Natural killer cell treated with Interleukin-12 subunit alpha and Interleukin-12 subunit beta and Interleukin-15 and Interleukin-18, amount 100 ng/mL, for 72 hours (primary cell): ENCODE measurements at regions not wholly inside any gene's neighbourhood (a gene's known extent, or its start where the extent isn't known, plus 50 kb on each side); places are given as distances from the start of the nearest gene placed in this dataset.
"Not testable (repeated sequence)": the region's sequence is repeated elsewhere in the genome, so short reads cannot be mapped to it uniquely, and the experiment has no call there.

Experiments
- ATAC-seq, 2 donors: fragments of 150-1000 bp; cut with Tn5 transposase in 1 of 2; sonication (Bioruptor Pico), chemical (Tn5 transposase) in 1 of 2; 2 replicates each; pipeline ENCODE4 v1.10.0; 2021
- DNase-seq: peaks from one replicate; pipeline ENCODE4 v3.0.0; 2022; ENCODE audit warnings: low spot score
- H3K27ac Mint-ChIP-seq, 2 donors: 1 replicate in 1 of 2; 2 replicates in 1 of 2; pipeline ENCODE4 v1.8.0; 2022; ENCODE audit warnings: mixed read lengths in 2 of 2, mild to moderate bottlenecking in 1 of 2, moderate library complexity in 1 of 2
- H3K27me3 Mint-ChIP-seq, 2 donors: 1 replicate in 1 of 2; 2 replicates in 1 of 2; pipeline ENCODE4 v1.8.0; 2022; ENCODE audit warnings: mixed read lengths in 2 of 2
- H3K36me3 Mint-ChIP-seq: one replicate; pipeline ENCODE4 v1.8.0; 2022; ENCODE audit warnings: mixed read lengths
- H3K4me1 Mint-ChIP-seq, 2 donors: 1 replicate in 1 of 2; 2 replicates in 1 of 2; pipeline ENCODE4 v1.8.0; 2022; ENCODE audit warnings: low read depth in 2 of 2, mixed read lengths in 2 of 2, mild to moderate bottlenecking in 1 of 2
- H3K4me3 Mint-ChIP-seq: one replicate; pipeline ENCODE4 v1.8.0; 2022; ENCODE audit warnings: mixed read lengths
- H3K9me3 Mint-ChIP-seq: 2 replicates; pipeline ENCODE4 v1.8.0; 2022; ENCODE audit warnings: mixed read lengths

DNA sequence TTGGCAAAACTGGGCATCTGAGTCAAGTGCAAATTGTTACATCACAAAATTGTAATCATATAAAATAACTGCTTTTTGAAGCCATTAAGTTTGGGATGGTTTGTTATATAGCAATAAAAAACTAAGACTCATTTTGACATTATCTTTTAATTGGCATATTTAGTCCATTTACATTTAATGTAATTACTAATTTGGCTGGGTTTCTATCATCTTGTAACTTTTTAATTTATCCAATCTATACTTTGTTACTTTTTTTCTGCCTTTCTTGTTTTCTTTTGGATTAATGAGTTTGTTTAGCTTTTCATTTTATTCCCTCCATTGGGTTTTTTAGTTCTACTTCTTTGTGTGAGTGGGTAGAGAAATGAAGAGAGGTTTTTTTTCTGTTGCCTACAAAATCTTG, 76.3 kb downstream of the DRAM2 start:
- DNase-seq: no peak

DNA sequence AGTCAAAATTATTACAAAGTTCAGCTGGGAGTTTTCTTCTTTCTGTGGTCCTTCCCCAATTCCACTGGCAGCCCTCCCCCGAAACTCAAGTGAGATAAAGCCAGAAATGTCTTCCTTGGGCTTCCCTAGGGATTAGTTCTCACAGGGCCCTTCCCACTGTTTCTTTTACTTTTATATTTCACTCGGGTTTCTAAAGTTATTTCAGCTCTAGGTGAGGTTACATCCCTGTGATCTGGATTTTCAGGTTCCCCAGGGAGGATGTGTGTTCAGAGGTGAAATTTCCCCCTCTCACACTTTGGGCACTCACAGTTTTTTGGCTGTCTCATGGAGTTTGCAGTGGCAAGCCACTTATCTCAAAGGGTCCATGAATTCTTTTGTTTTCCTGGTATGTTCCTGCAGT, 77.3 kb downstream of the DRAM2 start:
- Mint-ChIP-seq H3K9me3 (peaks cover 15% of the 10 kb centered on the region), H3K36me3 (peaks cover 31% of the 10 kb centered on the region), H3K27ac (no peak overlapping the region), H3K27me3 (peaks cover 19 to 28% of the 10 kb centered on the region in 2 donors), H3K4me3 (no peak overlapping the region), H3K4me1 (no peaks in the 10 kb centered on the region)
- DNase-seq: no peak
- ATAC-seq: no peak

More for the DNA sequence above, 76.3 kb downstream of the DRAM2 start:
- H3K9me3 Mint-ChIP-seq: peaks cover 15% of the 10 kb centered on the region
- no peak for ATAC-seq
- peaks cover 19 to 28% of the 10 kb centered on the region in 2 donors for H3K27me3 Mint-ChIP-seq
- H3K4me1 Mint-ChIP-seq: no peaks in the 10 kb centered on the region
- H3K27ac Mint-ChIP-seq: no peak overlapping the region
- H3K36me3 Mint-ChIP-seq: peaks cover 31% of the 10 kb centered on the region
- H3K4me3 Mint-ChIP-seq: no peak overlapping the region

DNA sequence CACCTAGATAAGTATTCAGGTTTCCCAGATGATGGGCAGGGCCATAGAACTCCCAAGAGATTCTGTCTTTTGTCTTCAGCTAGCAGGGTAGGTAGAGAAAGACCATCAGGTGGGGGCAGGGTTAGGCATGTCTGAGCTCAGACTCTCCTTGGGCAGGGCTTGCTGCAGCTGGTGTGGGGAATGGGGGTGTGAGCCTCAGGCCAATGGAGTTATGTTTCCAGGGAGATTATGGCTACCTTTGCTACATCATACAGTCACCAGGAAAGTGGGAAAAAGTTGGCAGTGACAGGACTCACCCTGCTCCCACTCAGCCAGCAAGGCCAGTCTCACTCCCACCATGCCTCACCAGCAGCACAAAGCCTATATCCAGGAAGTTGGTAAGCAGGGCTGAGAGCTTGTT, 77.8 kb downstream of the DRAM2 start:
- H3K4me3 Mint-ChIP-seq: no peak overlapping the region
- ATAC-seq: no peak
- no peaks in the 10 kb centered on the region for H3K4me1 Mint-ChIP-seq
- DNase-seq: no peak
- peaks cover 15% of the 10 kb centered on the region for H3K9me3 Mint-ChIP-seq
- H3K27me3 Mint-ChIP-seq: peaks cover 19 to 31% of the 10 kb centered on the region in 2 donors
- no peak overlapping the region for H3K27ac Mint-ChIP-seq
- H3K36me3 Mint-ChIP-seq: peaks cover 31% of the 10 kb centered on the region

DNA sequence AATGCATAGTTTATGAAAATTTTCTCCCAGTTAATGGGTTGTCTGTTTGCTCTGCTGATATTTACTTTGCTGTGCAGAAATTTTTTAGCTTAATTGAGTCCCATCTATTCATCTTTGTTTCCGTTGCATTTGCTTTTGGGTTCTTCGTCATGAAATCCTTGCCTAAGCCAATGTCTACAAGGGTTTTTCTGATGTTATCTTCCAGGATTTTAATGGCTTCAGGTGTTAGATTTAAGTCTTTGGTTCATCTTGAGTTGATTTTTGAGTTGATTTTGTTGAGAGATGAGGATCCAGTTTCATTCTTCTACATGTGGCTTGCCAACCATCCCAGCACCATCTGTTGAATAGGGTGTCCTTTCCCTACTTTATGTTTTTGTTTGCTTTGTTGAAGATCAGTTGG, 85.2 kb downstream of the DRAM2 start:
- Mint-ChIP-seq H3K36me3 (peaks cover 17% of the 10 kb centered on the region), H3K9me3 (no peaks in the 10 kb centered on the region), H3K27ac (no peak overlapping the region), H3K4me1 (no peaks in the 10 kb centered on the region), H3K4me3 (no peak overlapping the region), H3K27me3 (peaks cover 43 to 50% of the 10 kb centered on the region in 2 donors)
- DNase-seq: no peak
- no peak for ATAC-seq

DNA sequence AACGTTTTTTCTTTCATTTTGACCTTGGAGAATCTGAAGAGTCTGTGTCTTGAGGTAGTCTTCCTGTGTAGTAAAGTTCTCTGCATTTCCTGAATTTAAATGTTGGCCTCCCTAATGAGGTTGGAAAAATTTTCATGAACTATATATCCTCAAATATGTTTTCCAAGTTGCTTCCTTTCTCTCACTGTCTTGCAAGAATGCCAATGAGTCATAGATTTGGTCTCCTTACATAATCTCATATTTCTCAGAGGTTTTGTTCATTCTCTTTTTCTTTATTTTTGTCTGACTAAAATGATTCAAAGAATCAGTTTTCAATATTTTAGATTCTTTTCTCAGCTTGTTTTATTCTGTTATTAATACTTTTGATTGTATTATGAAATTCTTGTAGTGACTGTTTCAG, 87.6 kb downstream of the DRAM2 start:
- H3K27me3 Mint-ChIP-seq: peaks cover 54 to 60% of the 10 kb centered on the region in 2 donors
- no peak overlapping the region for H3K4me3 Mint-ChIP-seq
- peaks cover 21% of the 10 kb centered on the region for H3K36me3 Mint-ChIP-seq
- no peak for DNase-seq
- no peaks in the 10 kb centered on the region for H3K4me1 Mint-ChIP-seq
- no peak for ATAC-seq
- H3K9me3 Mint-ChIP-seq: peaks cover 11% of the 10 kb centered on the region
- no peak overlapping the region for H3K27ac Mint-ChIP-seq

DNA sequence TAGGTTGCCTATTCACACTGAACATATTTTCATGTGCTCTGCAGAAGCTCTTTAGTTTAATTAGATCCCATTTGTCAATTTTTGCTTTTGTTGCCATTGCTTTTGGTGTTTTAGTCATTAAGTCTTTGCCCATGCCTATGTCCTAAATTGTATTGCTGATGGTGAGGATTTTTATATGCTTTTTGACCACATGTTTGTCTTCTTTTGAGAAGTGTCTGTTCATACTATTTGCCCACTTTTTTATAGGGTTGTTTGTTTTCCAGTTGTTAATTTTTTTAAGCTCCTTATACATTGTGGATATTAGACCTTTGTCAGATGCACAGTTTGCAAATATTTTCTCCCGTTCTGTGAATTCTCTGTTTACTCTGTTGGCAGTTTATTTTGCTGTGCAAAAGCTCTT, 84.5 kb upstream of the LRIF1 start:
- not testable (repeated sequence) for DNase-seq, H3K4me3 Mint-ChIP-seq, ATAC-seq, H3K27ac Mint-ChIP-seq, H3K4me1 Mint-ChIP-seq
- Mint-ChIP-seq H3K36me3 (peaks cover 12% of the 10 kb centered on the region), H3K27me3 (peaks cover 36 to 39% of the 10 kb centered on the region in 2 donors), H3K9me3 (peaks cover 11% of the 10 kb centered on the region)

DNA sequence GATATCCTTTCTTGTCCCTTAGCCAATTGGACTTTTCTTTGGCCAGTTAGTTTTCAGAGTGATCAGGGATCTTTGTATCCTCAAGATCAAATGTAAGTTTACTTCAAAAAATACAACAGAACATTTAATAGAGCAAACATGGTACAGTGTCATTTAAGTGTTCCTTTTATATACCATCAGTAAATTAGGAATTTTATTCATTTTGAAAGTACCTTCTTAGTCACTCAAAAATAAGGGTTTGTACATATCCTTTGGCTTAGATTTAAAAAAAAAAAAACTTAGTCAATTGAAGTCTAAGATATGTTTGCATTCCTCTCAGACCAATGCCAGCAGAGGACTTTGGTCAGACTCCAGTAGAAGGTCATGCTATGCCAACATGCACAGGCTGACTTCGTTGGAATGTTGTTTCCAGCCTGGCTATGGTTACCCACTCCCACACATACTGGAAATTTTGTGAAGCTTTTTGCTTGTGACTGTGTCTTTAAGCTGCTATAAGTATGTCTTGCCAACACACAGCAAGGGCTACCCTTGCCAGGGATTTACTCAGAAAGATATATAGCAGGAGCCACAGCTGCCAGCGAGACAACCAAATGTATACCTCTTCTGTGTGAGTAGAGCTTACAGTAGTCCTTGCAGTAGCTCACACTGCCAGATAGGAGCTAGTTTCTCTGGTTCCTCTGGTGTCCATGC, 81.5 kb upstream of the LRIF1 start:
- ATAC-seq: no peak
- Mint-ChIP-seq H3K9me3 (peaks cover 11% of the 10 kb centered on the region), H3K27ac (no peak overlapping the region), H3K27me3 (peaks cover 24 to 26% of the 10 kb centered on the region in 2 donors), H3K4me3 (no peak overlapping the region), H3K4me1 (no peaks in the 10 kb centered on the region), H3K36me3 (peaks cover 4% of the 10 kb centered on the region)
- DNase-seq: no peak

DNA sequence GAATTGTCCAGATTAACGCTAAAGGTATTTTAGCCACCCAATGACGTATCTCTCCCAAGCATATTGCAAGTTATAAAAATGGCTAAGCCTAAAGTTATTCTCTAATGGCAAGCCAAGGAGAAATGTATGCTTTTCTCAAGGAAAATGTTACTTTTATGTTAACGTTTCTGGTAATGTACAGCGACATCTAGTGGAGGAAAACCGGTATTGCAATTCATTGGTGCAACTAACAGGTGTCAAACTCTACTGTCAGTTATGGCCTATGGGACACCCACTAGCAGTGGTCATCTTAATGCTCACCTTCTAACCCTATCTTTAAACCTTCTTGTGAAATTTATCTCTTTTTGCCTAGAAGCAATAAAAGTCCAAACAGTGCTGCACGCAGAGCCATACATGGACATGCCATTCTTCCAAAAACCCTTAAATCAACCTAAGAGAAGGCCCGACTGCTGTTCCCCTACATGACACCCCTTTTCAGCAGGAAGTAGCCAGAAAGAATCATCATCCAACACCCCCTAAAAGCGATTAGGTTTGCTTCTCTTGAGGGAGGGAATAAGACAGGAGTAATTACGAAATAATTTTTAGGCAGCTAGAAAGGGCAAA, 68.7 kb upstream of the LRIF1 start:
- Mint-ChIP-seq H3K9me3 (no peaks in the 10 kb centered on the region), H3K27ac (no peak overlapping the region), H3K36me3 (peaks cover 4% of the 10 kb centered on the region), H3K4me1 (no peaks in the 10 kb centered on the region), H3K27me3 (peaks cover 31 to 33% of the 10 kb centered on the region in 2 donors), H3K4me3 (no peak overlapping the region)
- no peak for ATAC-seq
- peak; percentile 71 for DNase-seq

DNA sequence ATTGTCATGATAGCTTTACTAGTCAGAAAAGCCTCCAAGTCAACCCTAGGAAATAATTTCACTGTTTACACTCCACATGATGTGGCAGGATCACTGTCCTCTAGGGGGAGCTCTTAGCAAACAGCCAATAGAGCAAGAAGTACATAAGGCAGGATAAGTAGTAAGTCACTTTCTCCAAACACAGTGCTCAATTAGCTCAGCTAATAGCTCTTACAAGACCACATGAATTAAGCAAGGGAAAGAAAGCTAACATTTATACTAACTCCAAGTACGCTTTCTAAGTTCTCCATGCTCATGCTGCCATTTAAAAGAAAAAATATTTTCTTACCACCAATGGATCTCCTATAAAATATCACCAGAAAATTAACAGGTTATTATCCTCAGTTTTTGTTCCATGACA, 66.9 kb upstream of the LRIF1 start:
- H3K4me1 Mint-ChIP-seq: peaks cover 0 to 2% of the 10 kb centered on the region in 2 donors
- H3K36me3 Mint-ChIP-seq: no peaks in the 10 kb centered on the region
- H3K27ac Mint-ChIP-seq: no peak overlapping the region
- no peaks in the 10 kb centered on the region for H3K9me3 Mint-ChIP-seq
- DNase-seq: peak; percentile 66
- H3K4me3 Mint-ChIP-seq: no peak overlapping the region
- peaks cover 24 to 25% of the 10 kb centered on the region in 2 donors for H3K27me3 Mint-ChIP-seq
- ATAC-seq: peak in 1 of 2 donors; percentile 61

DNA sequence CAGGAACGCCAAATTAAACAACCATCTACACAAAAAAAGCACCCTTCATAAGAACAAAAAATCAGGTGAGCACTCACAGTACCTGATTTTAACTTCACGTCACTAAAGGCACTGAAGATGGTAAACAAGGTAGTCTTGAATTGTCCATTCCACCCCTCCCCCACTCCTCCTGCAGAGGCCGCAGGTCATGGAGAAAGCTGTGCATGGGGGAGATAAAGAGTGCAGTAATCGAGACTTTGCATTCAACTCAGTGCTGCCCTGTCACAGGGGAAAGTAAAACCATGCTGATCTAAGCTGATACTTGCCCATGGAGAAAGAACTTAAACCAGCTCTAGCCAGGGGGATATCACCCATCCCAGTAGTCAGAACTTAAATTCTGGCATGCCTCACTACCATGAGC, 61.4 kb upstream of the LRIF1 start:
- DNase-seq (no peak), ATAC-seq (no peak)
- peaks cover 5% of the 10 kb centered on the region for H3K36me3 Mint-ChIP-seq
- no peaks in the 10 kb centered on the region for H3K9me3 Mint-ChIP-seq
- H3K4me3 Mint-ChIP-seq: no peak overlapping the region
- H3K4me1 Mint-ChIP-seq: peaks cover 0 to 2% of the 10 kb centered on the region in 2 donors
- no peak overlapping the region for H3K27ac Mint-ChIP-seq
- H3K27me3 Mint-ChIP-seq: peaks cover 40 to 48% of the 10 kb centered on the region in 2 donors

DNA sequence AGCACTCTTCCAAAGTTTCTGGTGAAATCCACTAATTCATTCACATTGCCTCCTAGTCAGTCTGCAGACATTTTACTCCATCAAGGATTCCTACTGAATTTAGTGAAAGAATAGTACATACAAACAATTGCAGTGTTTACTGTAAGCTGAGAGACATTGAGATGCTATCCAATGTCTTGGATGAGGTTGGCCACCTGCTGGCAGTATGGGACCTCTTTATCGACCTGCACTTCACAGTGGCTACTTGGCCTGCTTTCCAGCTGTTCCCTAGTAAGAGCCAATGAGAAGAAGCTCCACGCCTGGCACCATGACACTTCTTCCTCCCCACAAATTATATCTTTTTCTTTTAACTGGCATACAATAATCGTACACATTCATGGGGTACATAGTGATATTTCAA, 51.5 kb upstream of the LRIF1 start:
- no peak for ATAC-seq

More for the DNA sequence above, 51.5 kb upstream of the LRIF1 start:
- no peak for DNase-seq
- peaks cover 19% of the 10 kb centered on the region for H3K36me3 Mint-ChIP-seq
- no peaks in the 10 kb centered on the region for H3K4me1 Mint-ChIP-seq
- no peak overlapping the region for H3K4me3 Mint-ChIP-seq
- H3K27ac Mint-ChIP-seq: no peak overlapping the region
- H3K9me3 Mint-ChIP-seq: peaks cover 13% of the 10 kb centered on the region
- peaks cover 51 to 65% of the 10 kb centered on the region in 2 donors for H3K27me3 Mint-ChIP-seq
